ENCODE measurements at regions not wholly inside any gene's neighbourhood (a gene's known extent, or its start where the extent isn't known, plus 50 kb on each side); places are given as distances from the start of the nearest gene placed in this dataset.

DNA sequence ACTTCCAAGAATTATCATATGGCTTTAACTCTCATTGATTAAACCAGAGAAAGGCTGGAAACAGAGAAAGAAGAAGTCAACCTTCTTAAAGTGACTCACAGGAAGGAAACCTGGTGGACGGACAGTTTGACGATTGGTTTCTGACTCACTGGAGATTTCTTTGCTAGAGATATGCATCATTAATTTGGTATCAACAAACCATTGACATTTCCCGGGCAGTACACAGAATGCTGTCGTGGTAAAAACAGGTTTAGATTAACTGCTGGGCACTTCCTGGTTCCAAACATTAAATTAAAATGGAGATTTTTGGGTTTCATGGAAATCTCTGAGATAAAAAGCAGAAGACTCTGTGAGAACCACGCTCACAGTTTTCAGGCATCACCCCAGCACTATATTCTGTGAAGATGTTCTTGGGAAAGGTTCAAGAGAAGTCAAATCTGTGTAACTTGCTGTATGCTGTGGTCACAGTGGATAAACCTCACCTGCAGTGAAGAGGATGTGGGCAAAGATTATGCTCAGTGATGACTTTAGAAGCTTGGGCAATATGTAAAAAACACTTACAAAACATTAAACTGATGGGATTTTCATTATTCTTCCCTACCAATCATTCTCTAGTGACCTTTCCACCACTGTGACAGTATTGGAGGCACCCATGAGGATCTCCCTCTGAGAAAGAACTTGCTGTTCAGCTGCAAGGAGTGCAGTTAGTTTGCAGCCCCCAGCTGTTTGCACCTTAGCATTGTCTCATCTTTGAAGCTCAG is 61.1 kb upstream of the CD44 start:
- peak; percentile 83 for DNase-seq

DNA sequence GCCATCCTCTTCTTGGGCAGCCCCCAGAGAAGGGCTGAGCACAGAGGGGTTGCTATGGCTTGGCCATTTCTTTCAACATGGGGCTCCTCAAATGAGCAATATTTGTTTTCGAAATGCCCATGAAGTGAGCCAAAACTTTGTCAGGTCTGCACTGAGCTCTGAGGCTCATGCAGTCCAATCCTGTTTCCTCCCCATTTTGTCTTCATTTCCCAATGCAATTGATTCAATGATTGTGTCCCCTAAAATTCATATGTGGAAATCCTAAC is 60.6 kb upstream of the CD44 start:
- no peak for DNase-seq

GRCh38 chr11:35079611-35080010 is 59.4 kb upstream of the CD44 start:
- DNase-seq = no peak

DNA sequence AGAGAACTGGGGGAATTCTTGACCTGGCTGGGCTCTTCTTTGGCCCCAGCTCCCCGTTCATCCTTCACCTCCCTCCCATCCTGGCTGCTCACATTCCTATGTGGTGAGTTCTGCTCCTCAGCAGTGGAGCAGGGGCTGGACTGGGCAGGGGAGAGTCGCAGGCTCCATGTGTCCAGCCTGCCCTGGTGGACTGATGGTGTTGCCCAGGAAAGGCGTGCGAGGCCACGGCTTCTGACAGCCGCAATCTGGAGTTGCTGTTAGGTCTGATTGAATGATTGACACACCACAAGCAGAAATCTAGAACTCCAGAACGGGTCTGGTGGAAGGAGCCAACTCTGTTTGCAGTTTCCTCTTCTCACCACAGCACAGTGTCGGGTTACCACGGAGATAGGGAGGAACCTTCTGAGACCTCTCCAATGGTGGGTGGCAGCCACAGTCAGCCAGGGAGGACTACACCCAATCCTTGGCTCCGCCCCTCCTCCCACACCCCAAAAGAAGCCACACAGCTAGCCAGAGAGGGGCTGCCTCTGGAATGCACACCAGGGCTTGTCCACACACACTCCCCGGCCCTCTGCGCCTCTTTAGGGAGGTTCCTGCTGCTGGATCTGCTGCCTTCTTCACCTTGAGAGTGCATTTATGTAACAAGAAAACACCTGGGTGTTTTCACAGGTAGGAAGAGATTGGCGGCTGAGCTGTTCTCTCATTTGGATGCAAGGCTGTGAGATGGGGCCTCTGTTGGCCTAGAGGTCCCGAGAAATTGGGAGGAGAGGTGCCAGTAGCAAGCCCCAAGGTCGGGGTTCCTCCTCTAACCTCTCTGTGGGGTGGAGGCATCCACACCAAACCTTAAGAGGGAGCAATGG is 56.4 kb upstream of the CD44 start:
- peak; percentile 93 for DNase-seq

GRCh38 chr11:35083181-35083430 is 55.9 kb upstream of the CD44 start:
- DNase-seq = no peak

- peak; percentile 100 for DNase-seq
Measured at GRCh38 chr11:35083431-35084238, 55.3 kb upstream of the CD44 start.

- no peak for DNase-seq
Measured at GRCh38 chr11:35084817-35085440, 54.0 kb upstream of the CD44 start.

DNA sequence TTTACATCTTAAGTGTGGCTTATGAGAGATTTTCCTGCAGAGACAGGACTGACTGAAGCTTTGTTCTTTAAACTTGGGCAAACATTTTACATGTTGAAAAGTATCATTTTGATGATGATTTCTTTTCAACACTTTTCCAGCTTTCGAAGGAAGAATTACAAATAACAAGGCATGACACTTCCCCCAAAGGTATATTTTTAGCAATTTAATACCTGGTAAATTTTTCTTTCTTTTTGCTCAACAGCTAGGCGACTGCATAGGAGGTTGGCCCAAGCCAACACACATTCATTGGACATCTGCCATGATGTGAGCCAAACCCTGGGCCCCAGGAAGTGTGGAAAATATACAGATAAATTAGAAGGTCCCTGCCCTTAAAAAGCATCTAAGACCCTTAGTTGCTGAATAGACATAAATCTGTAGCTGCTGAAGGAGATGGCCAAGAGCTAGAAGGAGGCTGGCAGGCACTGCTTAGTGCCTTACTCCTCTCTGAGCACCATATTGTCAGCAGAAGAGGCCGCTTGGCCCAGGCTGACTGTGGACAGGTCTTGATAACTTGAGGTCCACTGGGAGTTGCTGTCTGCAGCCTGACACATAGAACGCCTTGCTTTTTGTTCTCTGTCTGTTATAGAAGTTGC is 53.3 kb upstream of the CD44 start:
- peak; percentile 38 for DNase-seq

DNA sequence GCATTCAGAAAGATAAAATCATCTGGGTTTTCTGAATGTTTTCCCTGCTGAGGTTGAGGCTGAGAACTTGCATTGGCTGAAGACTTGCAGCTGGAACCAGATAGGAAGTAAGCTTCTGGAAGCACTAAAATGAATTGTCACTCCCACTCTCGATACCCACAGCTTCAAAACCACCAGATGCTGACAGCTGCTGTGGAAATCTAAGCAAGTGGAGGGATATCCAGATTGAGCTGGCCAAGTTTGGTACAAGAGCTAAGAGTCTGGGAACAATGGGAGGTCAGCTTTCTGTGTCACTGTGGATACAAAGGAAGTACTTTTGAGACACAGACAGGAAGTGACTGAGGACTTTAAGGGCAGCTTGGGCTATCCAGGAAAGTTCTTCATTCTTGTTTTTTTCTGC is 51.3 kb upstream of the CD44 start:
- DNase-seq = no peak

- DNase-seq = no peak
Measured at GRCh38 chr11:35088226-35088625, 50.7 kb upstream of the CD44 start.

DNA sequence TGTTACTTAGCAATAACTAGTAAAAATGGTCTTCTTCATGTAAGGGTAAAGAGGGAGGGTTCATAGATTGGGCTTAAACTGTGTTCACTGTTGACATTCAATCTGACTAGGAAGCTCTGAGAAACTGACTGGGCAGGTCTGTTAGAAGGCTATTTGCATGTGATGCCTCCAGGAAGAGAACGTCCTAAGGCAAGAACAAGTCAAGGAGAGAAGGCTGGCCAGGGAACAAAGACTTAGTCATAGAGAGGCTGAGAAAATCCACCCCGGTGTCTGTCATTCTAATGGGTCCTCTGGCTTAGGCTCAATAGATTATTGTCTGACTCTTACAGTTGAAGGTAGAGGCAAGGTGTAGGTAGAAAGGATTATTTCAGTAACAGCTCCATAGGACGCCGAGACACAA is 50.3 kb upstream of the CD44 start:
- DNase-seq = no peak

All from fibroblast of skin of right biceps (primary cell).